NAMALWA (cell line): ENCODE measurements at regions not wholly inside any gene's neighbourhood (a gene's known extent, or its start where the extent isn't known, plus 50 kb on each side); places are given as distances from the start of the nearest gene placed in this dataset.
"Not testable (repeated sequence)": the region's sequence is repeated elsewhere in the genome, so short reads cannot be mapped to it uniquely, and the experiment has no call there.

Source experiments
- DNase-seq: peaks from one replicate; pipeline ENCODE4 v3.0.0-alpha.2; 2015; ENCODE audit warnings: low spot score

DNA sequence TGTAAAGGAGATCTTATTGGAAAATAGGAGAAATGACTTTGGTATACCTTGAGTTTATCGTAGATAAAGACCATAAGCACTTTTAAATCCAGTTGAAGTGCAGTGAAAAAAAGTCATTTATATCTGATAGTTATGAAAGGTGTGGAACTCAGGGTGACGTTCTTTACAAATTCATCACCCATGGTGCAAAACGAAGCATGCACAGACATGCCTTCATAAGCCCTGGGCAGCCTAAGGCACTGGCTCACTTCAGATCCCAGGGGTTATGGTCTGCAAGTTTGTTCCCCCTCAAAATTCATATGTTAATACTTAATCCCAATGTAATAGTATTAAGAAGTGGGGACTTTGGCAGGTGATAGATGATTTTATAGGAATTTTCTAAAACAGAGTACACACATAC, 1216.4 kb upstream of the USP15 start:
- no peak for DNase-seq

DNA sequence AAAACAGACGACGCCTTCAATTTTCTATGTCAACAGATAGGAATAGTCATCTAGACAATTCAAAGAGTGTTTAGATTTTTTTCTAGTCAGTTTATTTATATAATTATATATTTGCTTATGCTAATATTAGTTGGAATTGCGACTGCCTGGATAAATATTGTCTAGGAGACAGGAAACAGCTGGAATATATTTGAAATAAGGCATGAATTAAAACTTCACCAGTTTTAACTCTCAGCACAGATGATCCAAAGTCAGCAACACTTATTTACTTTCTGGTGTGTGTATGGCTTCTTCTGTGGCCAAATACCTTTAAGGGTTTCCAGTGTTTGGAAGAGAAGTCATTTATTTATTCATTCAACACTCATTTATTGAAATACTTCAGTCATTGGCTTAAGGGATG, 1215.4 kb upstream of the USP15 start:
- no peak for DNase-seq

DNA sequence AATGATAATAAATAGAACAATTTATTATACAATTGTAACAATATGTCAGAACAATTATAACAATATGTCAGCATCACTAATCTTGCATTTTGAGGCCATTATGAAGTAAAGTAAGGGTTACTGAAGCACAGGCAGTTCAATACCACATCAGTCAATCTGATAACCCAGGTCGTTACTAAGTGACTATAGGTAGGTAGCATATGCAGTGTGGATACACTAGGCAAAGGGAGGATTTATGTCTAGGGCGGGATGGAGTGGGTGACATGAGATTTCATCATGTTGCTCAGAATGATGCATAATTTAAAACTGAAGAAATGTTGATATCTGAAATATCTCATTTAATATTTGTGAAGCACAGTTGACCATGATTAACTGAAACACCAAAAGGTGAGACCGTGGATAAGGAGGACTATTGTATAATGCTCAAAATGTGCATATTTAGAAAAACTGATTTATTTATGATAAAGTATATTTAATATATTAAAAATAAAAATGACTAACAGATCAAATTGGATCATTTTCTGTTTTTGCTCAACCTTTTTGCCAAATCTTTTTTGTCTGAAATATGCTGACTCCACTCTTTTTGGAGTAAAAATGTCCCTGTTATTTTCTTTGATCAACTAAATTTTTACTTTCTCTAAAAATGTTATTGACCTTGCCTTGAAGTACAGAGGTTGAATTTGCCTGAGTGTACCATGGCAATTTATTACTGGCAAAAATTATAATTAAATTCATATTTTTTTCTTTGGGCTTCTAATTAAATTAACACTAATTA, 1189.4 kb upstream of the USP15 start:
- DNase-seq, result no peak

GRCh38 chr12:61072717-61073116, 1187.5 kb upstream of the USP15 start:
- no peak for DNase-seq

GRCh38 chr12:61095111-61095510, 1165.1 kb upstream of the USP15 start:
- no peak for DNase-seq

- DNase-seq, result no peak
Observed at GRCh38 chr12:61098031-61098580, 1162.1 kb upstream of the USP15 start.

GRCh38 chr12:61107118-61107517, 1153.1 kb upstream of the USP15 start:
- no peak for DNase-seq

GRCh38 chr12:61111218-61111617, 1149.0 kb upstream of the USP15 start:
- DNase-seq, result no peak

GRCh38 chr12:61137677-61138414, 1122.4 kb upstream of the USP15 start:
- no peak for DNase-seq

GRCh38 chr12:61138415-61138759, 1121.8 kb upstream of the USP15 start:
- DNase-seq, result no peak

DNA sequence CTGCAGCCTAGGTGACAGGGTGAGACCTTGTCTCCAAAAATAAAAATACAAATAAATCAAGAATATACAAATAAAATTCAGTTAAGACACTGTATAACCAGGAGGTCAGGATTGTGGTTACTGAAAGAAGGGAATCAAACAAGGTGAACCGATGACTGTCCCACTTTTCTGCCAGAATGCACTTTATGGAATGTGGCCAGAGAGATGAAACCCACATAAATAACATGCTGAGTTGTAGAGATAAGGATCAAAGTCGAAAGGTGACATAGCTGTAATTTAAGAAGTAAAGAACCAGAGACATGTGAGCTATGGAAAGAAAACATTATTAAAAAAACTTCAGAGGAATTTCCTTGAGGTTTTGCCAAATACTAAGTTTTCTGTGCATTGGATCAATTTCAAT, 1098.2 kb upstream of the USP15 start:
- DNase-seq, result no peak

DNA sequence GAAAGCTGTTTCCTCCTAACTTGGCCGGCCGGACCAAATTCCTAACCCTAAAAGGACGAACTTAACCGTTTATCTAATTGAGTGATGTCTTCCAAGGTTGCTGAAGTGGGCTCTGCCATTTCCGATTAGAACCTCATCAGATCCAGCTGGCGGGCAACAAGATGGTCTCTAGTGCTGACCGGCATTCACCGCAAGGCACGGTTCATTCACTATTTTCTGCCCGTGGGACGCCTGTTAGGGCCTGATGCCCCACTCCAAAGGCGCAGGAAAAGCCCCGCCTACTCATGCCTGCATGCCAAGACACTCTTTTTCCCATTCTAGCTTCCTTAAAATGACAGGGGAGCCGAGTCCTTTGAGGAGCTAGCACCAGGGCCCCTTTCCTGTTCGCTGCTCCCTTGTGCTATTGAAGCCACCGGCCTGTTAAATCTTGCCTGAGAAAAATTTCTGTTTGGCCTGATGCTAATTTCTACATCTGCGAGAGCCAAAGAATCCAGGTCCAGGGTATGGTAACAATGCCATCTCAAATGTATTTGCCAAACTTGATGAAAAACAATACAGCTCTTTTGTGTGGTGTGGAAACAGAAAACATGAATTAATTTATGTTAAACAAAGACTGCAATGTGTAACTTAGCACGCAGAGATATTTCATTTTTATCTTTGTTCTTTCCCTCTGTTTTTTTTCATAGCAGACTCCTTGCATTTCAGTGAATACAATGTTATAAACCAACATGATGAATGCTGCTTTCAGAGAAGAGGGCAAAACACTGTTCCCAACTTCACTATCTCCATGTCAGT, 1071.2 kb upstream of the USP15 start:
- no peak for DNase-seq

DNA sequence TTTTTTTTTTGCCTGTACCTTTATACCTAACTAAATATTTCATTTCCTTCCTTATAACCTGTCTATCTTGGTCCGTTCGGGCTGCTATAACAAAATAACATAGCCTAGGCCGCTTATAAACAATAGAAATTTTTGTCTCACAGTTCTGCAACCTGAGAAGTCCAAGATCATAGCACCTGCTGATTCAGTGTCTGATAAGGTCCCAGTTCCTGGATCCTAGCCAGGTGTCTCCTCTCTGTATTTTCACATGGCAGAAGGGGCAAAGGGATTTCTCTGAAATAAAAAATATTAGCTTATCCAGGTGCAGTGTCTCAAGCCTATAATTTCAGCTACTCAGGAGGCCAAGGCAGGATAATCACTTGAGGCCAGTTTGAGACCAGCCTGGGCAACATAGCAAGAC, 1046.6 kb upstream of the USP15 start:
- DNase-seq, result no peak

GRCh38 chr12:61220337-61220736, 1039.9 kb upstream of the USP15 start:
- DNase-seq, result no peak

- DNase-seq, result no peak
Observed at GRCh38 chr12:61232040-61232439, 1028.2 kb upstream of the USP15 start.

- DNase-seq, result no peak
Observed at GRCh38 chr12:61250303-61250702, 1009.9 kb upstream of the USP15 start.

GRCh38 chr12:61251076-61251475, 1009.1 kb upstream of the USP15 start:
- DNase-seq, result no peak

DNA sequence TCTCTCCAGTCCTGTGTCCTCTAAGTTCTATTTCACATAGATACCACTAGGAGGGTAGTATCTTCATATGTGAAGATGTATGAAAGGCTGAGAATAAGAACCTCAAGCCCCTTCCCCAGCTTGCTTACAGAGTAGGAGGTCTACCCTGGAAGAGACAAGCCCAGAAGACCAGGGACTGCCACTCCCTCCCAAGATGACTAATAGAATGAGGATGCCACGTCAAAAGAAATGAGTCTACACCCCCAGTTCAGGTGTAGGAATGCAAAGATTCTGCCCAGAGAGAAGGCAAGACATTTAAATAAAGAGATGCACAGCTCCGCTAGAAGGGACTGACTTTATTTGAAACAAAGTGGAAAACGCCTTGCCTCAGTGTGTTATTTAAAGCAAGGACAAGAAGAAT, 1006.0 kb upstream of the USP15 start:
- DNase-seq, result no peak

GRCh38 chr12:61264294-61264693, 995.9 kb upstream of the USP15 start:
- DNase-seq, result not testable (repeated sequence)

GRCh38 chr12:61267474-61267873, 992.7 kb upstream of the USP15 start:
- DNase-seq, result no peak

GRCh38 chr12:61272441-61272840, 987.8 kb upstream of the USP15 start:
- no peak for DNase-seq

DNA sequence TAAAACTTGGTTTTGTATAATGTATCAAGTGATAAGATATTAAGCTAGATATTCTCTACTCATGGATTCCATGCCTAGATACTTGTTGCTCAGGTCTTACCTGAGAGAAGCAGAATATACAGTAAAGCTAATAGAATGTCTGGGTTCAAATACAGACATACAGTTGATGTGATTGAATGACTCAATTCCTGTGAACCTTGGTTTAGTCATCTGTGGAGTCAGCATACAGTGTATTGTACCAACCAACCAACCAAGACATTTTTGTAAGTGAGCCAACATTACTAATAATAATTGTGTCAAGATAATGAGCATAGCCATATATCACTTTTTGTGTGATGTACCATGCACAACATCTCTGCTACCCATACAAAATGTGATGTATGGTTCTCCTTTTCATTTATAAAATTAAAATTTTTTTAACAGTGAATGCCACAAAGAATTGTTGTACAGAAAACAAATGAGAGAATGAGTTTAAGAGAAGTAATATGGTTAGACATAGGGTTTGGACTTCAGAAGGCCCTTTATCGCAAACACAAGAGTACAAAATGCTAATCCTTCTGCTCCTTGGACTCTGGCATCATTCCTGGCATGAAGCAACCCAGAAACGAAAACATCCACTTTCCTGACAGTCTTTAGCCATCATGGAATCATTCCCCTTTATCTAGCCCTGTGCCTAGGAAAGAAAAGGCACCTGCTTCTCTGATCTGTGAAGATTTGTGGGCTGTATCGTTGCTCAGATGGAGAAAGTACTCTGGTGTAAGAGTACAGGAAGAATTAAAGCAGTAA, 977.2 kb upstream of the USP15 start:
- no peak for DNase-seq
